GM19468 (cell line): ENCODE measurements at regions not wholly inside any gene's neighbourhood (a gene's known extent, or its start where the extent isn't known, plus 50 kb on each side); places are given as distances from the start of the nearest gene placed in this dataset.
"Not testable (repeated sequence)": the region's sequence is repeated elsewhere in the genome, so short reads cannot be mapped to it uniquely, and the experiment has no call there.

Source experiments
- ATAC-seq: cut with Tn5 transposase; IDR thresholded peaks from one replicate; pipeline ENCODE4 v1.9.1; 2021; ENCODE audit warnings: mild to moderate bottlenecking, moderate library complexity, moderate number of reproducible peaks; ENCODE audit not compliant: unreplicated experiment; ENCODE audit errors: extremely low read depth

GRCh38 chr12:104906695-104907094 is 51.4 kb downstream of the SLC41A2 start:
- no peak for ATAC-seq

GRCh38 chr12:104905446-104905845 is 52.6 kb downstream of the SLC41A2 start:
- not testable (repeated sequence) for ATAC-seq

GRCh38 chr12:104903648-104904423 is 54.3 kb downstream of the SLC41A2 start:
- no peak for ATAC-seq

- no peak for ATAC-seq
Measured at GRCh38 chr12:104902125-104902524, 56.0 kb downstream of the SLC41A2 start.

- no peak for ATAC-seq
Measured at GRCh38 chr12:104896710-104897109, 61.4 kb downstream of the SLC41A2 start.

- no peak for ATAC-seq
Measured at GRCh38 chr12:104896146-104896545, 61.9 kb downstream of the SLC41A2 start.

- ATAC-seq = no peak
Measured at GRCh38 chr12:104895415-104895814, 62.7 kb downstream of the SLC41A2 start.

- ATAC-seq = no peak
Measured at GRCh38 chr12:104890476-104891096, 67.5 kb downstream of the SLC41A2 start.

- ATAC-seq = no peak
Measured at GRCh38 chr12:104889735-104890134, 68.4 kb downstream of the SLC41A2 start.

- no peak for ATAC-seq
Measured at GRCh38 chr12:104888892-104889291, 69.2 kb downstream of the SLC41A2 start.

GRCh38 chr12:104888481-104888880 is 69.6 kb downstream of the SLC41A2 start:
- ATAC-seq = no peak

- ATAC-seq = no peak
Measured at GRCh38 chr12:104887452-104887851, 70.6 kb downstream of the SLC41A2 start.

GRCh38 chr12:104886418-104887401 is 71.4 kb downstream of the SLC41A2 start:
- no peak for ATAC-seq

GRCh38 chr12:104878858-104879257 is 79.2 kb downstream of the SLC41A2 start:
- ATAC-seq = not testable (repeated sequence)

- no peak for ATAC-seq
Measured at GRCh38 chr12:104877103-104877705, 80.9 kb downstream of the SLC41A2 start.

GRCh38 chr12:104873374-104873773 is 84.7 kb downstream of the SLC41A2 start:
- ATAC-seq = no peak

GRCh38 chr12:104870797-104871196 is 87.3 kb downstream of the SLC41A2 start:
- peak; percentile 32 for ATAC-seq

- ATAC-seq = no peak
Measured at GRCh38 chr12:104866291-104866690, 91.8 kb downstream of the SLC41A2 start.

- ATAC-seq = peak; percentile 67
Measured at GRCh38 chr12:104865080-104865479, 93.0 kb downstream of the SLC41A2 start.

GRCh38 chr12:104864668-104865067 is 93.4 kb downstream of the SLC41A2 start:
- no peak for ATAC-seq
